ENCODE measurements at regions not wholly inside any gene's neighbourhood (a gene's known extent, or its start where the extent isn't known, plus 50 kb on each side); places are given as distances from the start of the nearest gene placed in this dataset.

- Histone ChIP-seq H3K27ac (ENCODE audit: low read depth, low read length) (no peak overlapping the region), H4K20me1 (ENCODE audit: insufficient read depth, low read length) (no peaks in the 10 kb centered on the region), H3K36me3 (ENCODE audit: insufficient read depth, low read length) (no peaks in the 10 kb centered on the region), H3K9me3 (ENCODE audit: insufficient read depth, low read depth, low read length) (no peaks in the 10 kb centered on the region), H3K4me3 (ENCODE audit: insufficient read depth, low read depth, low read length) (no peak overlapping the region), H3K4me1 (ENCODE audit: insufficient read depth, low read length) (peaks cover 3% of the 10 kb centered on the region), H3K4me2 (ENCODE audit: low read length) (no peak overlapping the region), H3K9ac (ENCODE audit: low read length) (no peak overlapping the region), H3K79me2 (ENCODE audit: insufficient read depth, low read length) (no peaks in the 10 kb centered on the region), H3K27me3 (ENCODE audit: insufficient read depth, low read length) (no peaks in the 10 kb centered on the region), H2AFZ (ENCODE audit: low read depth, low read length) (no peak overlapping the region)
- H3K4me1 Mint-ChIP-seq (ENCODE audit: low read depth, unreplicated experiment), result peaks cover 8% of the 10 kb centered on the region
- H3K9me3 Mint-ChIP-seq (ENCODE audit: unreplicated experiment), result peaks cover 6% of the 10 kb centered on the region
- H3K36me3 Mint-ChIP-seq (ENCODE audit: low read depth, unreplicated experiment), result no peaks in the 10 kb centered on the region
- TF ChIP-seq CTCF (IDR thresholded peaks at IDR 0.05; ENCODE audit: insufficient read depth, low read depth, low read length), result no peak
- no peak for TF ChIP-seq EZH2 (IDR thresholded peaks at IDR 0.05; ENCODE audit: insufficient read depth, low read length)
- H3K4me3 Mint-ChIP-seq (ENCODE audit: unreplicated experiment), result no peak overlapping the region
- FAIRE-seq (no peak), DNase-seq (ENCODE audit: low read depth) (no peak)
- no peak overlapping the region for H3K27ac Mint-ChIP-seq (ENCODE audit: unreplicated experiment)
- no peaks in the 10 kb centered on the region for H3K27me3 Mint-ChIP-seq (ENCODE audit: low read depth, unreplicated experiment)
These were observed 95.4 kb upstream of the CCDC80 start for GRCh38 chr3:112736386-112736785.

GRCh38 chr3:112735926-112736325 is 95.0 kb upstream of the CCDC80 start:
- Histone ChIP-seq H3K27me3 (ENCODE audit: insufficient read depth, low read length) (no peaks in the 10 kb centered on the region), H3K4me3 (ENCODE audit: insufficient read depth, low read depth, low read length) (no peak overlapping the region), H3K27ac (ENCODE audit: low read depth, low read length) (no peak overlapping the region), H4K20me1 (ENCODE audit: insufficient read depth, low read length) (no peaks in the 10 kb centered on the region), H3K79me2 (ENCODE audit: insufficient read depth, low read length) (no peaks in the 10 kb centered on the region), H2AFZ (ENCODE audit: low read depth, low read length) (no peak overlapping the region), H3K4me1 (ENCODE audit: insufficient read depth, low read length) (peaks cover 3% of the 10 kb centered on the region), H3K9ac (ENCODE audit: low read length) (no peak overlapping the region), H3K9me3 (ENCODE audit: insufficient read depth, low read depth, low read length) (no peaks in the 10 kb centered on the region), H3K36me3 (ENCODE audit: insufficient read depth, low read length) (no peaks in the 10 kb centered on the region), H3K4me2 (ENCODE audit: low read length) (no peak overlapping the region)
- DNase-seq (ENCODE audit: low read depth), result no peak
- H3K4me3 Mint-ChIP-seq (ENCODE audit: unreplicated experiment), result no peak overlapping the region
- peaks cover 6% of the 10 kb centered on the region for H3K9me3 Mint-ChIP-seq (ENCODE audit: unreplicated experiment)
- H3K4me1 Mint-ChIP-seq (ENCODE audit: low read depth, unreplicated experiment), result peaks cover 9% of the 10 kb centered on the region
- no peak for TF ChIP-seq CTCF (IDR thresholded peaks at IDR 0.05; ENCODE audit: insufficient read depth, low read depth, low read length)
- no peak for TF ChIP-seq EZH2 (IDR thresholded peaks at IDR 0.05; ENCODE audit: insufficient read depth, low read length)
- H3K27me3 Mint-ChIP-seq (ENCODE audit: low read depth, unreplicated experiment), result no peaks in the 10 kb centered on the region
- H3K36me3 Mint-ChIP-seq (ENCODE audit: low read depth, unreplicated experiment), result no peaks in the 10 kb centered on the region
- FAIRE-seq, result no peak
- H3K27ac Mint-ChIP-seq (ENCODE audit: unreplicated experiment), result no peak overlapping the region

- H3K4me3 Mint-ChIP-seq (ENCODE audit: unreplicated experiment), result no peak overlapping the region
- DNase-seq (ENCODE audit: low read depth), result peak; percentile 45
- peak; percentile 76 for TF ChIP-seq CTCF (IDR thresholded peaks at IDR 0.05; ENCODE audit: insufficient read depth, low read depth, low read length)
- no peak for TF ChIP-seq EZH2 (IDR thresholded peaks at IDR 0.05; ENCODE audit: insufficient read depth, low read length)
- peaks cover 4% of the 10 kb centered on the region for H3K9me3 Mint-ChIP-seq (ENCODE audit: unreplicated experiment)
- peaks cover 9% of the 10 kb centered on the region for H3K4me1 Mint-ChIP-seq (ENCODE audit: low read depth, unreplicated experiment)
- peak overlapping the region; percentile 45 for H2AFZ ChIP-seq (ENCODE audit: low read depth, low read length)
- H3K36me3 Mint-ChIP-seq (ENCODE audit: low read depth, unreplicated experiment), result no peaks in the 10 kb centered on the region
- no peaks in the 10 kb centered on the region for H3K27me3 Mint-ChIP-seq (ENCODE audit: low read depth, unreplicated experiment)
- no peaks in the 10 kb centered on the region for H3K27me3 ChIP-seq (ENCODE audit: insufficient read depth, low read length)
- H3K27ac Mint-ChIP-seq (ENCODE audit: unreplicated experiment), result peak overlapping the region; percentile 55
- H4K20me1 ChIP-seq (ENCODE audit: insufficient read depth, low read length), result no peaks in the 10 kb centered on the region
- no peaks in the 10 kb centered on the region for H3K36me3 ChIP-seq (ENCODE audit: insufficient read depth, low read length)
- no peaks in the 10 kb centered on the region for H3K9me3 ChIP-seq (ENCODE audit: insufficient read depth, low read depth, low read length)
- no peaks in the 10 kb centered on the region for H3K79me2 ChIP-seq (ENCODE audit: insufficient read depth, low read length)
- H3K4me3 ChIP-seq (ENCODE audit: insufficient read depth, low read depth, low read length), result no peak overlapping the region
- H3K9ac ChIP-seq (ENCODE audit: low read length), result no peak overlapping the region
- FAIRE-seq, result peak; percentile 62
- H3K27ac ChIP-seq (ENCODE audit: low read depth, low read length), result no peak overlapping the region
- no peak overlapping the region for H3K4me2 ChIP-seq (ENCODE audit: low read length)
- peaks cover 3% of the 10 kb centered on the region for H3K4me1 ChIP-seq (ENCODE audit: insufficient read depth, low read length)
These were observed 93.9 kb upstream of the CCDC80 start for GRCh38 chr3:112734736-112735350.
